Neural cell (in vitro differentiated cells): ENCODE measurements at regions not wholly inside any gene's neighbourhood (a gene's known extent, or its start where the extent isn't known, plus 50 kb on each side); places are given as distances from the start of the nearest gene placed in this dataset.
"Not testable (repeated sequence)": the region's sequence is repeated elsewhere in the genome, so short reads cannot be mapped to it uniquely, and the experiment has no call there.

ENCODE experiments used
- H2AFZ ChIP-seq: fragments of 200-600, 300-800 bp; sonication (generic), shearing (Covaris generic); 2 replicates; pipeline ENCODE4 v1.6.0; 2014; ENCODE audit warnings: low read depth, mild to moderate bottlenecking, antibody characterized with exemption, low read length, moderate library complexity
- H3F3A ChIP-seq: fragments of 200-600 bp; shearing (Covaris generic); 2 replicates; pipeline ENCODE4 v1.6.1; 2016; ENCODE audit warnings: mild to moderate bottlenecking, moderate library complexity, mixed read lengths, antibody characterized with exemption, low read length; ENCODE audit not compliant: insufficient read depth, poor library complexity, severe bottlenecking
- H3K27ac ChIP-seq: fragments of 200-600, 300-800 bp; sonication (generic), shearing (Covaris generic); 2 replicates; pipeline ENCODE4 v1.5.1; 2014; ENCODE audit warnings: mild to moderate bottlenecking, low read length, moderate library complexity
- H3K27me3 ChIP-seq: fragments of 300-800, 200-600 bp; sonication (generic), shearing (Covaris generic); 2 replicates; pipeline ENCODE4 v1.6.0; 2014; ENCODE audit warnings: mild to moderate bottlenecking, low read depth, low read length, moderate library complexity; ENCODE audit not compliant: insufficient read depth
- H3K36me3 ChIP-seq: fragments of 300-800, 200-600 bp; sonication (generic), shearing (Covaris generic); 2 replicates; pipeline ENCODE4 v1.5.1; 2014; ENCODE audit warnings: mild to moderate bottlenecking, antibody characterized with exemption, low read length, moderate library complexity; ENCODE audit not compliant: insufficient read depth
- H3K4me2 ChIP-seq: fragments of 300-800, 200-600 bp; sonication (generic), shearing (Covaris generic); 2 replicates; pipeline ENCODE4 v1.6.0; 2014; ENCODE audit warnings: mild to moderate bottlenecking, low read length
- H3K4me3 ChIP-seq: fragments of 300-800, 200-600 bp; sonication (generic), shearing (Covaris generic); 2 replicates; pipeline ENCODE4 v1.5.1; 2014; ENCODE audit warnings: mild to moderate bottlenecking, low read length, moderate library complexity
- H3K79me2 ChIP-seq: fragments of 200-600 bp; shearing (Covaris generic); replicated peaks from 2 replicates; pipeline ENCODE4 v1.6.0; 2014; ENCODE audit warnings: mild to moderate bottlenecking, low read length, moderate library complexity; ENCODE audit not compliant: insufficient read depth
- H3K9ac ChIP-seq: fragments of 300-800, 200-600 bp; sonication (generic), shearing (Covaris generic); 2 replicates; pipeline ENCODE4 v1.6.1; 2016; ENCODE audit warnings: mild to moderate bottlenecking, low read length, mixed read lengths
- H3K9me2 ChIP-seq: fragments of 200-600 bp; shearing (Covaris generic); 2 replicates; pipeline ENCODE4 v1.6.1; 2016; ENCODE audit warnings: mild to moderate bottlenecking, low read length, mixed read lengths; ENCODE audit not compliant: insufficient read depth
- H3K9me3 ChIP-seq: fragments of 200-600, 300-800 bp; sonication (generic), shearing (Covaris generic); 2 replicates; pipeline ENCODE4 v1.6.1; 2016; ENCODE audit warnings: mild to moderate bottlenecking, mixed run types, low read length, moderate library complexity, mixed read lengths
- H4K20me1 ChIP-seq: fragments of 200-600 bp; shearing (Covaris generic); 2 replicates; pipeline ENCODE4 v1.6.1; 2016; ENCODE audit warnings: mild to moderate bottlenecking, mixed run types; ENCODE audit not compliant: insufficient read depth
- EP300 ChIP-seq: fragments of 450-650 bp; conservative IDR thresholded peaks from 2 replicates; pipeline ENCODE4 v1.6.1; 2014; ENCODE audit warnings: antibody characterized with exemption, mild to moderate bottlenecking, moderate library complexity; ENCODE audit not compliant: poor library complexity, severe bottlenecking
- EZH2 ChIP-seq: fragments of 200-600, 300-800 bp; shearing (Covaris generic), sonication (generic); IDR thresholded peaks from 2 replicates; pipeline ENCODE4 v1.6.1; 2014; ENCODE audit warnings: antibody characterized with exemption, low read length, borderline replicate concordance, mild to moderate bottlenecking; ENCODE audit not compliant: insufficient read depth, poor library complexity, severe bottlenecking
- MXI1 ChIP-seq: fragments of 450-650 bp; conservative IDR thresholded peaks from 2 replicates; pipeline ENCODE4 v1.6.1; 2014; ENCODE audit warnings: antibody characterized with exemption, mild to moderate bottlenecking; ENCODE audit not compliant: poor library complexity, severe bottlenecking
- POLR2AphosphoS5 ChIP-seq: IDR thresholded peaks from 2 replicates; pipeline ENCODE4 v1.6.1; 2012
- RAD21 ChIP-seq: fragments of 450-650 bp; conservative IDR thresholded peaks from 2 replicates; pipeline ENCODE4 v1.6.1; 2014; ENCODE audit warnings: antibody characterized with exemption, mild to moderate bottlenecking, moderate library complexity
- SMC3 ChIP-seq: fragments of 450-650 bp; conservative IDR thresholded peaks from 2 replicates; pipeline ENCODE4 v1.6.1; 2014; ENCODE audit warnings: antibody characterized with exemption, mild to moderate bottlenecking, moderate library complexity; ENCODE audit not compliant: poor library complexity
- TAF1 ChIP-seq: IDR thresholded peaks from 2 replicates; pipeline ENCODE4 v1.6.1; 2012; ENCODE audit warnings: low read depth
- TF ChIP-seq, protein P1 (sequence below): fragments of 450-650 bp; IDR thresholded peaks from 2 replicates; pipeline ENCODE4 v1.5.1; 2014; ENCODE audit warnings: antibody characterized with exemption, mild to moderate bottlenecking, moderate library complexity; ENCODE audit not compliant: poor library complexity, severe bottlenecking
- TF ChIP-seq, protein P2 (sequence below): IDR thresholded peaks from 2 replicates; pipeline ENCODE4 v1.6.1; 2012; ENCODE audit warnings: borderline replicate concordance

DNA sequence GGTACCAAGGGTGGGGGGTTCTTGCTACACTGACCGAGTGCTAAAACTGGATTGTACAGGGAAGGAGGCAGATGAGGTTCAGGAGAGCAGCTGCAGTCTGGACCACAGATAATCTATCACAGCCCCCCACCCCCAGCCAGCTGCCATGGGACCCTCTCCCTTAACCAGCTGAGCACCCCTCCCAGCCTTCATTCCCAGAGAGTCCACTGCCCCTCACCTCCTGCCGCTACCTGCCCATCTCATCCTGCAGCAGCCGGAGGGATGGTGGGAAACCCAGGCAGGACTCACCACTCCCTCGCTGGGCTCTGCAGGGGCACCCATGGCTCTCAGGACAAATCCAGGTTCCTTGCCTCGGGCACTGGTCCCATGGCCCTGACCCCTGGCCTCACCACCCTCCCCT lies 66.7 kb downstream of the MRPL36 start:
- no peak overlapping the region for H3K9ac ChIP-seq
- no peak overlapping the region for H3K4me2 ChIP-seq
- no peaks in the 10 kb centered on the region for H3K36me3 ChIP-seq
- H3K27ac ChIP-seq: no peak overlapping the region
- no peaks in the 10 kb centered on the region for H3K79me2 ChIP-seq
- H4K20me1 ChIP-seq: no peaks in the 10 kb centered on the region
- no peak overlapping the region for H3K4me3 ChIP-seq
- no peaks in the 10 kb centered on the region for H3F3A ChIP-seq
- no peaks in the 10 kb centered on the region for H3K9me2 ChIP-seq
- TF ChIP-seq, protein P1, sequence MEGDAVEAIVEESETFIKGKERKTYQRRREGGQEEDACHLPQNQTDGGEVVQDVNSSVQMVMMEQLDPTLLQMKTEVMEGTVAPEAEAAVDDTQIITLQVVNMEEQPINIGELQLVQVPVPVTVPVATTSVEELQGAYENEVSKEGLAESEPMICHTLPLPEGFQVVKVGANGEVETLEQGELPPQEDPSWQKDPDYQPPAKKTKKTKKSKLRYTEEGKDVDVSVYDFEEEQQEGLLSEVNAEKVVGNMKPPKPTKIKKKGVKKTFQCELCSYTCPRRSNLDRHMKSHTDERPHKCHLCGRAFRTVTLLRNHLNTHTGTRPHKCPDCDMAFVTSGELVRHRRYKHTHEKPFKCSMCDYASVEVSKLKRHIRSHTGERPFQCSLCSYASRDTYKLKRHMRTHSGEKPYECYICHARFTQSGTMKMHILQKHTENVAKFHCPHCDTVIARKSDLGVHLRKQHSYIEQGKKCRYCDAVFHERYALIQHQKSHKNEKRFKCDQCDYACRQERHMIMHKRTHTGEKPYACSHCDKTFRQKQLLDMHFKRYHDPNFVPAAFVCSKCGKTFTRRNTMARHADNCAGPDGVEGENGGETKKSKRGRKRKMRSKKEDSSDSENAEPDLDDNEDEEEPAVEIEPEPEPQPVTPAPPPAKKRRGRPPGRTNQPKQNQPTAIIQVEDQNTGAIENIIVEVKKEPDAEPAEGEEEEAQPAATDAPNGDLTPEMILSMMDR: no peak
- TF ChIP-seq SMC3: no peak
- no peak for TF ChIP-seq MXI1
- TF ChIP-seq EZH2: no peak
- TF ChIP-seq POLR2AphosphoS5: no peak
- no peak for TF ChIP-seq TAF1
- TF ChIP-seq, protein P2, sequence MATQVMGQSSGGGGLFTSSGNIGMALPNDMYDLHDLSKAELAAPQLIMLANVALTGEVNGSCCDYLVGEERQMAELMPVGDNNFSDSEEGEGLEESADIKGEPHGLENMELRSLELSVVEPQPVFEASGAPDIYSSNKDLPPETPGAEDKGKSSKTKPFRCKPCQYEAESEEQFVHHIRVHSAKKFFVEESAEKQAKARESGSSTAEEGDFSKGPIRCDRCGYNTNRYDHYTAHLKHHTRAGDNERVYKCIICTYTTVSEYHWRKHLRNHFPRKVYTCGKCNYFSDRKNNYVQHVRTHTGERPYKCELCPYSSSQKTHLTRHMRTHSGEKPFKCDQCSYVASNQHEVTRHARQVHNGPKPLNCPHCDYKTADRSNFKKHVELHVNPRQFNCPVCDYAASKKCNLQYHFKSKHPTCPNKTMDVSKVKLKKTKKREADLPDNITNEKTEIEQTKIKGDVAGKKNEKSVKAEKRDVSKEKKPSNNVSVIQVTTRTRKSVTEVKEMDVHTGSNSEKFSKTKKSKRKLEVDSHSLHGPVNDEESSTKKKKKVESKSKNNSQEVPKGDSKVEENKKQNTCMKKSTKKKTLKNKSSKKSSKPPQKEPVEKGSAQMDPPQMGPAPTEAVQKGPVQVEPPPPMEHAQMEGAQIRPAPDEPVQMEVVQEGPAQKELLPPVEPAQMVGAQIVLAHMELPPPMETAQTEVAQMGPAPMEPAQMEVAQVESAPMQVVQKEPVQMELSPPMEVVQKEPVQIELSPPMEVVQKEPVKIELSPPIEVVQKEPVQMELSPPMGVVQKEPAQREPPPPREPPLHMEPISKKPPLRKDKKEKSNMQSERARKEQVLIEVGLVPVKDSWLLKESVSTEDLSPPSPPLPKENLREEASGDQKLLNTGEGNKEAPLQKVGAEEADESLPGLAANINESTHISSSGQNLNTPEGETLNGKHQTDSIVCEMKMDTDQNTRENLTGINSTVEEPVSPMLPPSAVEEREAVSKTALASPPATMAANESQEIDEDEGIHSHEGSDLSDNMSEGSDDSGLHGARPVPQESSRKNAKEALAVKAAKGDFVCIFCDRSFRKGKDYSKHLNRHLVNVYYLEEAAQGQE: no peak
- TF ChIP-seq EP300: no peak
- TF ChIP-seq RAD21: no peak
- H2AFZ ChIP-seq: no peak overlapping the region
- no peaks in the 10 kb centered on the region for H3K27me3 ChIP-seq
- H3K9me3 ChIP-seq: no peaks in the 10 kb centered on the region

GRCh38 chr5:1732238-1732941 lies 67.2 kb downstream of the MRPL36 start:
- Histone ChIP-seq H3K27ac (no peak overlapping the region), H3K9me3 (no peaks in the 10 kb centered on the region), H2AFZ (no peak overlapping the region), H3K36me3 (no peaks in the 10 kb centered on the region), H3K79me2 (no peaks in the 10 kb centered on the region), H3K9ac (no peak overlapping the region), H4K20me1 (no peaks in the 10 kb centered on the region), H3K4me2 (no peak overlapping the region), H3K4me3 (no peak overlapping the region), H3K9me2 (no peaks in the 10 kb centered on the region), H3K27me3 (no peaks in the 10 kb centered on the region), H3F3A (no peaks in the 10 kb centered on the region)
- TF ChIP-seq RAD21 (no peak), POLR2AphosphoS5 (no peak), EZH2 (no peak), MXI1 (no peak), TAF1 (no peak), SMC3 (no peak), EP300 (no peak)
- TF ChIP-seq, protein P2: no peak
- TF ChIP-seq, protein P1: no peak

DNA sequence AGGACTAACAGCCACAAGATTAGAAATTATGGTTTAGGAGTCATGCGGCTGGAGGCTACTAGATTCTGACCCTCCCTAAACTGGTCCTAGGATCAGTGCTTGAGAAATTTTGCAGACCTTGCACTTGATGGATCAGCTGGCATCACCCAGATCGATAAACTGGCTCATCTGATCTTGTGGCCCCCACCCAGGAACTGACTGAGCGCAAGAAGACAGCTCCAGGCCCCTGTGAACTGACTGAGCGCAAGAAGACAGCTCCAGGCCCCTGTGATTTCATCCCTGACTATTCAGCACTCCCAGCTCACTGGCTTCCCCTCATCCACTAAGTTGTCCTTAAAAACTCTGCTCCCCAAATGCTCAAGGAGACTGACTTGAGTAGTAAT lies 67.8 kb downstream of the MRPL36 start:
- H3K9ac ChIP-seq, H3K79me2 ChIP-seq, H4K20me1 ChIP-seq, H3K27me3 ChIP-seq, H3K27ac ChIP-seq, H3K4me3 ChIP-seq, H3K36me3 ChIP-seq, H3K9me2 ChIP-seq, H3K4me2 ChIP-seq, H3F3A ChIP-seq, H3K9me3 ChIP-seq, H2AFZ ChIP-seq: not testable (repeated sequence)
